Activated CD4-positive, alpha-beta T cell treated with anti-CD3 and anti-CD28 coated beads, Interleukin-2, amount 10 ng/mL, durations not matched to agents 7 days and 5 days (primary cell): ENCODE measurements at regions not wholly inside any gene's neighbourhood (a gene's known extent, or its start where the extent isn't known, plus 50 kb on each side); places are given as distances from the start of the nearest gene placed in this dataset.
A peak's percentile ranks its signal among the peaks of the same experiment; 100 is the strongest.

Experiments used
- CTCF ChIA-PET: fragments of 350-600 bp; sonication (Branson Sonifier 250); formaldehyde crosslinking; loops from one replicate; lab custom pipeline; 2021; ENCODE audit warnings: antibody characterized with exemption; lab: Charles Lee
- POLR2A ChIA-PET: fragments of 350-600 bp; sonication (Branson Sonifier 250); formaldehyde crosslinking; loops from one replicate; lab custom pipeline; 2021; ENCODE audit warnings: antibody characterized with exemption; lab: Charles Lee
- DNase-seq: peaks from one replicate; pipeline ENCODE4 v3.0.0-alpha.2; 2020
- H3K27ac Mint-ChIP-seq: one replicate; pipeline ENCODE4 v1.8.0; 2021; ENCODE audit warnings: mild to moderate bottlenecking, moderate library complexity, mixed read lengths
- H3K27me3 Mint-ChIP-seq: one replicate; pipeline ENCODE4 v1.8.0; 2021; ENCODE audit warnings: mixed read lengths
- H3K36me3 Mint-ChIP-seq: one replicate; pipeline ENCODE4 v1.8.0; 2021; ENCODE audit warnings: low read depth, mixed read lengths
- H3K4me1 Mint-ChIP-seq: one replicate; pipeline ENCODE4 v1.8.0; 2021; ENCODE audit warnings: mixed read lengths
- H3K4me3 Mint-ChIP-seq: one replicate; pipeline ENCODE4 v1.8.0; 2021; ENCODE audit warnings: mild to moderate bottlenecking, moderate library complexity, mixed read lengths
- H3K9me3 Mint-ChIP-seq: one replicate; pipeline ENCODE4 v1.8.0; 2021; ENCODE audit warnings: mixed read lengths

GRCh38 chrX:74251006-74251930 lies 52.7 kb upstream of the ZCCHC13 start:
- peak overlapping the region; percentile 71 for H3K27ac Mint-ChIP-seq
- H3K36me3 Mint-ChIP-seq, result peaks cover 21% of the 10 kb centered on the region
- no peaks in the 10 kb centered on the region for H3K27me3 Mint-ChIP-seq
- H3K4me3 Mint-ChIP-seq, result no peak overlapping the region
- H3K9me3 Mint-ChIP-seq, result no peaks in the 10 kb centered on the region
- no peak for DNase-seq
- POLR2A ChIA-PET, result no interaction called here
- CTCF ChIA-PET, result interaction anchor here (1.1 kb wide), 1 partner anchor 9 kb away, joined by 3 read pairs; no protein-coding TSS in a partner anchor
- no peaks in the 10 kb centered on the region for H3K4me1 Mint-ChIP-seq

DNA sequence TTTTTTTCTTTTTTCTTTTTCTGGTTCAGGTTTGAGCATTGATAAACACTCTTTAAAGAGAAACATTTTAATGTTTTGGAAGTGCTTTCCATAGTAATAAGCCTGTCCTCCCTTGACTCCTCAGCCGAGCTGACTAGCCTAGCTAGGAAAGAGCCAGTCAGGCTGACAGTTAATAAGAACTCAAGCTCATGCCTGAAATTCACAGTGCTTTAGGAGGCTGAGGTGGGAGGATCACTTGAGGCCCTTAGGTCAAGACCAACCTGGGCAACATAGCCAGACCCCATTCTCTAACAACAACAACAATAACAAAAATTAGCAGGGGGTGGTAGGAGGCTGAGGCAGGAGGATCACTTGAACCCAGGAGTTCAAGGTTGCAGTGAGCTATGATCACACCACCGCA lies 53.4 kb upstream of the ZCCHC13 start:
- POLR2A ChIA-PET, result no interaction called here
- Mint-ChIP-seq H3K4me1 (no peaks in the 10 kb centered on the region), H3K27me3 (no peaks in the 10 kb centered on the region), H3K27ac (no peak overlapping the region), H3K4me3 (no peak overlapping the region), H3K36me3 (peaks cover 14% of the 10 kb centered on the region), H3K9me3 (no peaks in the 10 kb centered on the region)
- CTCF ChIA-PET, result interaction anchor here (1.1 kb wide), 1 partner anchor 10 kb away, joined by 3 read pairs; no protein-coding TSS in a partner anchor
- no peak for DNase-seq

DNA sequence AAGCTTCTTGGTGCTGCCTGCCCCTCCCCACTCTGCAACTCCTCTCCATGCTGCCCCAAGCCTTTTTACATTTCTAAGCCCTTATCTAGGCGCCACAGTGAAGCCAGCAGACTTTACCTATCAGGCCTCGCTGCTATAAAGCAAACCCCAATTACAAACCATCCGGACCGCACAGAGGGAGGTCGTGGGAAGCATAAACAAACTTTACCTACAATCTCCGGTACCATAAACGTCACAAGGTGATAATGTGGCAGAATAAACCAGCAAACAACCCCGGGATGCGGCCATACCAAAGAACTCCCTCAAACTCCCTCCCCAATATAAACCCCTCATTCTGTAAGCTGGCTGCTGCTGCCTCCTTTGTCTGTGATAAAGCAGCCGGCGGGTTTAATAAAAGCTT lies 54.0 kb upstream of the ZCCHC13 start:
- CTCF ChIA-PET, result no interaction called here

DNA sequence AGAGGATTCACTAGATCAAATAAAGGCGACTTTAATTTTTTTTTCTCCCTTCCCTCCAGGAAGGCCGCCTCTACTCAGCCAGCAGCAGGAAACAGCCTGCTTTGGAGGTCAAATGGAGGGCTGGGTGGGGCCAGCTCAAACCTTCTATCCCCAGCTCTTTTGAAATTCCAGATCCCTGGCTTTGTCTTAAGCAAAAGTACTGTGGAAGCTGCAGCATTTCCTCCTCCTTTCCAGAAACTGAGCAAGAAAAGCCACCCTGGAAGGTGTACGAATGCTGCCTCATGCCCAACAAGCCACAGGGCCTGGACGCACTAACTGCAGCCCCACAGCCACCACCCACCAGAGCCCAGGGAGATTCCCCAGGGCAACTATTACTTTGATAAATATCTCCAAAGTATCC lies 55.1 kb upstream of the ZCCHC13 start:
- Mint-ChIP-seq H3K4me1 (no peaks in the 10 kb centered on the region), H3K4me3 (no peak overlapping the region), H3K27ac (no peak overlapping the region), H3K9me3 (no peaks in the 10 kb centered on the region), H3K36me3 (peaks cover 12% of the 10 kb centered on the region), H3K27me3 (no peaks in the 10 kb centered on the region)
- CTCF ChIA-PET, result no interaction called here
- no peak for DNase-seq
- POLR2A ChIA-PET, result no interaction called here

More for the DNA sequence above, 54.0 kb upstream of the ZCCHC13 start:
- POLR2A ChIA-PET, result no interaction called here
- H3K36me3 Mint-ChIP-seq, result peaks cover 13% of the 10 kb centered on the region
- H3K27ac Mint-ChIP-seq, result no peak overlapping the region
- H3K4me1 Mint-ChIP-seq, result no peaks in the 10 kb centered on the region
- no peaks in the 10 kb centered on the region for H3K9me3 Mint-ChIP-seq
- no peaks in the 10 kb centered on the region for H3K27me3 Mint-ChIP-seq
- no peak for DNase-seq
- H3K4me3 Mint-ChIP-seq, result no peak overlapping the region

GRCh38 chrX:74246524-74246923 lies 57.5 kb upstream of the ZCCHC13 start:
- DNase-seq, result no peak
- H3K4me3 Mint-ChIP-seq, result no peak overlapping the region
- H3K27ac Mint-ChIP-seq, result no peak overlapping the region
- peaks cover 15% of the 10 kb centered on the region for H3K36me3 Mint-ChIP-seq
- POLR2A ChIA-PET, result no interaction called here
- H3K4me1 Mint-ChIP-seq, result no peaks in the 10 kb centered on the region
- CTCF ChIA-PET, result no interaction called here
- no peaks in the 10 kb centered on the region for H3K9me3 Mint-ChIP-seq
- no peaks in the 10 kb centered on the region for H3K27me3 Mint-ChIP-seq

DNA sequence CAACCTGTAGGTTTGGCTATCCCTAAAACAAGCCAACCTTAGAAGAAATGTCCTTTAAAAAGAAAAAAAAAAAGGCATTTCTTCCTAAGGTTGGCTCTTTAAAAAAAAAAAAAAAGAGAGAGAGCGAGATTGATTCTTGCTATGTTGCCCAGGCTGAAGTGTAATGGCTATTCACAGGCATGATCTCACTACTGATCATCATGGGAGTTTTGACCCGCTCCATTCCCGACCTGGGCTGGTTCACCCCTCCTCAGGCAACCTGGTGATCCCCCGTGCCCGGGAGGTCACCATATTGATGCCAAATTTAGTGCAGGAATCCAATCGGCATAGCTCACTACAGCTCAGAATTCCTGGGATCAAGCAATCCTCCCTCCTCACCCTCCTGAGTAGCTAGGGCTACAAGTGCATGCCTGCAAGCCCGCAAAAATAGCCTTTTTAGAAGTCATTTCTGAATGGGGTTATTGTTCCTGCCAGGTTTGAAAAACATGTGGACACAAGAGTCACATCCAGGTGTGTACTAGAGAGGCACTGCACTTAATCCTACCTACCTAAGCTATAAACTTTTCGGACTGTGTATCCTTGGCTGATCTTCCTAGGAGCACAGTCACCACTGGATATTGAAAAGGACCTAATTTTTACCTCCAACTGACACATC lies 61.4 kb upstream of the ZCCHC13 start:
- H3K4me3 Mint-ChIP-seq, result no peak overlapping the region
- ChIA-PET POLR2A (no interaction called here), CTCF (no interaction called here)
- DNase-seq, result no peak
- H3K36me3 Mint-ChIP-seq, result peaks cover 24% of the 10 kb centered on the region
- H3K27ac Mint-ChIP-seq, result no peak overlapping the region
- H3K9me3 Mint-ChIP-seq, result no peaks in the 10 kb centered on the region
- no peaks in the 10 kb centered on the region for H3K27me3 Mint-ChIP-seq
- H3K4me1 Mint-ChIP-seq, result no peaks in the 10 kb centered on the region

DNA sequence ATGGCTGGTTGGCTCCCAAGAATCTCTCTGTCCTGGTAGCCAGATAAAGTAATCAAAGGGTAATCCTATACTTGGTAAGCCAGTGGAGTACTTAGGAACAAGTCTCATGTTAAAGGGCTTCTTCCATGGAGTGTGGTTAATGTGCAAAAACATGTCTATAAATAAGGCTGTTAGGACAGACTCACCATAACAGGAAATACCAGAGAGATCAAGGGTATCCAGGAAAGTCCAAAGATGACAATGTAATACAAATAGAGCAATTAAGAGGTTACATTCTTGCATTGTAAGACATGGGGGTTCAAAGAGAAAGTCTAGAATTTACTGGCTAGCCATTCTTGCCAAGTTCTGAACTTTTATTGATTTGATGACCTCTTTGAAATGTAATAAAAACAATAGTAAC lies 61.9 kb upstream of the ZCCHC13 start:
- peaks cover 24% of the 10 kb centered on the region for H3K36me3 Mint-ChIP-seq
- no peaks in the 10 kb centered on the region for H3K9me3 Mint-ChIP-seq
- ChIA-PET POLR2A (no interaction called here), CTCF (no interaction called here)
- H3K27me3 Mint-ChIP-seq, result no peaks in the 10 kb centered on the region
- H3K4me3 Mint-ChIP-seq, result no peak overlapping the region
- DNase-seq, result no peak
- no peaks in the 10 kb centered on the region for H3K4me1 Mint-ChIP-seq
- H3K27ac Mint-ChIP-seq, result no peak overlapping the region

DNA sequence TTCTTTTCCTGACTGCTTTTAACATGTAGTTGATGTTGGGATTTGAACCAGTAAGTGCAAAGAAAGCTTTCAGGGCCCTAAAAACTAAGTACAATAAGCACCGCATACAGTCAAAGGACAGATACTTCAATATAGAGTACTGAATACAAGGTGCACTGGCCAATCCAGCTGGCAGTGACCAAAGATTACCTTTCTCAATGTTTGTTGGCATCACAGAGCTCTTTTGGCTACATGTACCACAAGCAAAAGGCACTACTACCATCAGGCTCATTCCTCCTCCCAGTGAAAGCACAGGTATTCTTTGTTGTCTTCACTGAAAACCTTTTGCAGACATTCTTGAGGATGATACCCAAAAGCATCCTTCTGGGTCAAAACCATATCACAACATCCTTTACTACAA lies 65.2 kb upstream of the ZCCHC13 start:
- H3K27ac Mint-ChIP-seq, result no peak overlapping the region
- ChIA-PET CTCF (interaction anchor here (0.6 kb wide), 1 partner anchor 9 kb away, joined by 3 read pairs; no protein-coding TSS in a partner anchor), POLR2A (no interaction called here)
- no peaks in the 10 kb centered on the region for H3K4me1 Mint-ChIP-seq
- H3K4me3 Mint-ChIP-seq, result no peak overlapping the region
- peaks cover 23% of the 10 kb centered on the region for H3K36me3 Mint-ChIP-seq
- H3K27me3 Mint-ChIP-seq, result no peaks in the 10 kb centered on the region
- no peak for DNase-seq
- H3K9me3 Mint-ChIP-seq, result no peaks in the 10 kb centered on the region

DNA sequence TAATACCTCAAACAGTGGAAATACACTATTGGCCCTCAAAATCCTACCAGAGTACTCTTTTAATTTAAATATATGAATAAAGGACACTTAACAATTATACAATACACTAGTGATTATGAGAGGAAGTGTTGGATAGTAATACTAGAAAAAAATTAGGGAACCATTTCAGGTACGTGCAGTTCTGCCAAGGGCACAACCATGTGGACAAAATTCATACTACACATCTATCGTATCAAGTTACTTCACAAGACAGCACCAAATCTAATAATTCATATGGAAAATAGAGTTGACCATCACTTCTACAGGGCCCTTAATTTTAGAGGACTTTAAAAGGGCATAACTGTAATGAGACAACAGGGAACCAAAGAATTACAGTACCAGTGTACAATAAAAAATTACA lies 69.2 kb upstream of the ZCCHC13 start:
- DNase-seq, result no peak
- H3K27me3 Mint-ChIP-seq, result no peaks in the 10 kb centered on the region
- no peak overlapping the region for H3K4me3 Mint-ChIP-seq
- H3K27ac Mint-ChIP-seq, result no peak overlapping the region
- H3K36me3 Mint-ChIP-seq, result peaks cover 9% of the 10 kb centered on the region
- H3K9me3 Mint-ChIP-seq, result no peaks in the 10 kb centered on the region
- no peaks in the 10 kb centered on the region for H3K4me1 Mint-ChIP-seq
- ChIA-PET POLR2A (no interaction called here), CTCF (no interaction called here)

GRCh38 chrX:74232859-74233258 lies 71.1 kb upstream of the ZCCHC13 start:
- Mint-ChIP-seq H3K36me3 (peaks cover 2% of the 10 kb centered on the region), H3K4me3 (no peak overlapping the region), H3K27me3 (no peaks in the 10 kb centered on the region), H3K27ac (no peak overlapping the region), H3K9me3 (no peaks in the 10 kb centered on the region), H3K4me1 (no peaks in the 10 kb centered on the region)
- POLR2A ChIA-PET, result no interaction called here
- DNase-seq, result no peak
- CTCF ChIA-PET, result no interaction called here

- no peaks in the 10 kb centered on the region for H3K27me3 Mint-ChIP-seq
- no peak overlapping the region for H3K27ac Mint-ChIP-seq
- ChIA-PET CTCF (no interaction called here), POLR2A (no interaction called here)
- no peak overlapping the region for H3K4me3 Mint-ChIP-seq
- H3K9me3 Mint-ChIP-seq, result no peaks in the 10 kb centered on the region
- DNase-seq, result no peak
- peaks cover 8% of the 10 kb centered on the region for H3K36me3 Mint-ChIP-seq
- no peaks in the 10 kb centered on the region for H3K4me1 Mint-ChIP-seq
Observed at GRCh38 chrX:74231625-74232024, 72.4 kb upstream of the ZCCHC13 start.

GRCh38 chrX:74230094-74230493 lies 73.9 kb upstream of the ZCCHC13 start:
- no peaks in the 10 kb centered on the region for H3K9me3 Mint-ChIP-seq
- H3K4me1 Mint-ChIP-seq, result no peaks in the 10 kb centered on the region
- no peak overlapping the region for H3K27ac Mint-ChIP-seq
- no peaks in the 10 kb centered on the region for H3K27me3 Mint-ChIP-seq
- H3K36me3 Mint-ChIP-seq, result peaks cover 19% of the 10 kb centered on the region
- H3K4me3 Mint-ChIP-seq, result no peak overlapping the region
- DNase-seq, result no peak
- ChIA-PET POLR2A (no interaction called here), CTCF (no interaction called here)

- Mint-ChIP-seq H3K4me3 (no peak overlapping the region), H3K36me3 (peaks cover 40% of the 10 kb centered on the region), H3K4me1 (no peaks in the 10 kb centered on the region), H3K9me3 (no peaks in the 10 kb centered on the region), H3K27me3 (no peaks in the 10 kb centered on the region), H3K27ac (no peak overlapping the region)
- POLR2A ChIA-PET, result no interaction called here
- no peak for DNase-seq
- CTCF ChIA-PET, result interaction anchor here (0.6 kb wide), 2 partner anchors 111 to 1983 kb away, joined by 4 to 5 read pairs; no protein-coding TSS in a partner anchor
Observed at GRCh38 chrX:74225111-74225510, 78.9 kb upstream of the ZCCHC13 start.
